H1 (cell line): ENCODE measurements at regions not wholly inside any gene's neighbourhood (a gene's known extent, or its start where the extent isn't known, plus 50 kb on each side); places are given as distances from the start of the nearest gene placed in this dataset.

Source experiments
- CTCF ChIA-PET: fragments of 300-600 bp; sonication (Branson Sonifier 250); formaldehyde crosslinking; loops from one replicate; lab custom pipeline; 2021; ENCODE audit not compliant: partially characterized antibody; lab: Charles Lee
- POLR2A ChIA-PET: fragments of 300-600 bp; sonication (Branson Sonifier 250); formaldehyde crosslinking; loops from one replicate; lab custom pipeline; 2021; ENCODE audit warnings: inconsistent platforms; ENCODE audit not compliant: partially characterized antibody; lab: Charles Lee
- DNase-seq, 2 experiments: peaks; one replicate each; pipeline versions ENCODE4 v3.0.0 to v3.0.0-alpha.2; 2010 to 2022; ENCODE audit warnings: low spot score in 2 of 2, low read depth in 1 of 2, mixed read lengths in 1 of 2
- FAIRE-seq: peaks from 2 replicates; lab custom pipeline; 2011; peaks lifted over from hg19 to GRCh38; lab: Jason Lieb, UNC
- H2AFZ ChIP-seq: 2 replicates; pipeline ENCODE4 v1.8.1; 2012; ENCODE audit warnings: low read length, inconsistent platforms
- H2AK5ac ChIP-seq: 2 replicates; pipeline ENCODE4 v1.6.1; 2013; ENCODE audit warnings: low read depth, low read length
- H2BK120ac ChIP-seq: replicated peaks from 2 replicates; pipeline ENCODE3; 2013; ENCODE audit warnings: low read depth, low read length, inconsistent platforms
- H2BK12ac ChIP-seq: 2 replicates; pipeline ENCODE4 v1.6.1; 2013; ENCODE audit warnings: low read depth, low read length
- H2BK15ac ChIP-seq: 2 replicates; pipeline ENCODE4 v1.6.1; 2013; ENCODE audit warnings: low read length
- H2BK20ac ChIP-seq: 2 replicates; pipeline ENCODE4 v1.6.1; 2013; ENCODE audit warnings: low read length
- H2BK5ac ChIP-seq: 2 replicates; pipeline ENCODE4 v1.6.1; 2013; ENCODE audit warnings: low read depth, low read length
- H3K14ac ChIP-seq: 2 replicates; pipeline ENCODE4 v1.6.1; 2013; ENCODE audit warnings: inconsistent platforms; ENCODE audit not compliant: insufficient read length
- H3K18ac ChIP-seq: 2 replicates; pipeline ENCODE4 v1.6.1; 2013; ENCODE audit warnings: low read length; ENCODE audit errors: extremely low read depth
- H3K23ac ChIP-seq: 2 replicates; pipeline ENCODE4 v1.6.1; 2013; ENCODE audit warnings: inconsistent platforms; ENCODE audit not compliant: insufficient read length
- H3K23me2 ChIP-seq: 2 replicates; pipeline ENCODE4 v1.6.1; 2013; ENCODE audit warnings: low read depth, low read length
- H3K27ac ChIP-seq: 2 replicates; pipeline ENCODE4 v1.6.1; 2011; ENCODE audit warnings: low read depth, low read length, inconsistent platforms
- H3K27me3 ChIP-seq, 4 experiments: replicated peaks in 1 of 4; 1 replicate in 1 of 4; 2 replicates in 3 of 4; pipeline versions ENCODE4 v1.6.1 to v1.8.1; 2011 to 2013; ENCODE audit warnings: low read length in 3 of 4, mild to moderate bottlenecking in 3 of 4, inconsistent platforms in 2 of 4, mixed read lengths in 2 of 4, moderate library complexity in 1 of 4; ENCODE audit not compliant: control insufficient read depth in 3 of 4, insufficient read depth in 3 of 4; ENCODE audit errors: extremely low read depth in 1 of 4
- H3K36me3 ChIP-seq, 4 experiments: 2 replicates each; pipeline versions ENCODE4 v1.6.1 to v1.8.1; 2011 to 2013; ENCODE audit warnings: mild to moderate bottlenecking in 4 of 4, low read length in 3 of 4, moderate library complexity in 2 of 4, control low read depth in 1 of 4, inconsistent platforms in 1 of 4; ENCODE audit not compliant: insufficient read depth in 4 of 4, control insufficient read depth in 2 of 4
- H3K4ac ChIP-seq: replicated peaks from 2 replicates; pipeline ENCODE3; 2013; ENCODE audit warnings: low read length, low read depth, mixed read lengths, inconsistent platforms; ENCODE audit not compliant: insufficient read length
- H3K4me1 ChIP-seq, 4 experiments: replicated peaks in 1 of 4; 1 replicate in 1 of 4; 2 replicates in 3 of 4; pipeline versions ENCODE4 v1.6.1 to v1.8.1; 2011 to 2013; ENCODE audit warnings: low read length in 3 of 4, inconsistent platforms in 2 of 4, mixed read lengths in 1 of 4; ENCODE audit not compliant: insufficient read depth in 4 of 4, control insufficient read depth in 3 of 4
- H3K4me2 ChIP-seq, 2 experiments: 2 replicates each; pipeline versions ENCODE4 v1.6.1 to v1.8.1; 2011 to 2013; ENCODE audit warnings: low read depth in 2 of 2, low read length in 2 of 2, control low read depth in 1 of 2, inconsistent platforms in 1 of 2, mild to moderate bottlenecking in 1 of 2; ENCODE audit not compliant: insufficient read depth in 1 of 2
- H3K4me3 ChIP-seq, 4 experiments: fragments of 200-600, 300-600 bp in 1 of 4; sonication (generic), shearing (Covaris generic), sonication (Bioruptor Twin) in 1 of 4; 2 replicates each; pipeline versions ENCODE4 v1.5.1 to v1.8.1; 2011 to 2016; ENCODE audit warnings: low read length in 4 of 4, low read depth in 3 of 4, control low read depth in 2 of 4, inconsistent platforms in 2 of 4, mild to moderate bottlenecking in 2 of 4, mixed read lengths in 1 of 4, moderate library complexity in 1 of 4; ENCODE audit not compliant: insufficient read depth in 2 of 4; ENCODE audit errors: extremely low read depth in 1 of 4
- H3K56ac ChIP-seq: replicated peaks from 2 replicates; pipeline ENCODE3; 2013; ENCODE audit warnings: low read depth, mild to moderate bottlenecking, mixed read lengths, low read length, inconsistent platforms; ENCODE audit not compliant: insufficient read length
- H3K79me1 ChIP-seq: 2 replicates; pipeline ENCODE4 v1.6.1; 2013; ENCODE audit warnings: low read depth, low read length, control low read depth
- H3K79me2 ChIP-seq, 2 experiments: 2 replicates each; pipeline versions ENCODE4 v1.6.1 to v1.8.1; 2012 to 2013; ENCODE audit warnings: low read length in 2 of 2, mild to moderate bottlenecking in 2 of 2, inconsistent platforms in 1 of 2; ENCODE audit not compliant: insufficient read depth in 2 of 2, control insufficient read depth in 1 of 2
- H3K9ac ChIP-seq, 4 experiments: replicated peaks in 1 of 4; 1 replicate in 1 of 4; 2 replicates in 3 of 4; pipeline versions ENCODE4 v1.6.1 to v1.8.1; 2011 to 2013; ENCODE audit warnings: low read depth in 3 of 4, low read length in 3 of 4, control low read depth in 2 of 4, mild to moderate bottlenecking in 2 of 4, moderate library complexity in 2 of 4, inconsistent platforms in 1 of 4; ENCODE audit errors: extremely low read depth in 1 of 4
- H3K9me3 ChIP-seq, 2 experiments: 2 replicates each; pipeline versions ENCODE4 v1.6.1 to v1.8.1; 2012 to 2013; ENCODE audit warnings: mild to moderate bottlenecking in 2 of 2, moderate library complexity in 2 of 2, control low read depth in 1 of 2, inconsistent platforms in 1 of 2, low read depth in 1 of 2, low read length in 1 of 2, mixed read lengths in 1 of 2; ENCODE audit not compliant: insufficient read depth in 2 of 2
- H4K20me1 ChIP-seq, 2 experiments: replicated peaks in 1 of 2; 2 replicates each; pipeline versions ENCODE3 to v1.8.1; 2011 to 2013; ENCODE audit warnings: inconsistent platforms in 2 of 2, low read length in 2 of 2, mild to moderate bottlenecking in 1 of 2; ENCODE audit not compliant: insufficient read depth in 2 of 2, control insufficient read depth in 1 of 2
- H4K5ac ChIP-seq: 2 replicates; pipeline ENCODE4 v1.6.1; 2013; ENCODE audit warnings: low read length, low read depth, mixed read lengths, inconsistent platforms; ENCODE audit not compliant: insufficient read length
- H4K8ac ChIP-seq: 2 replicates; pipeline ENCODE4 v1.8.0; 2013; ENCODE audit warnings: mild to moderate bottlenecking, moderate library complexity, low read length, inconsistent platforms; ENCODE audit not compliant: insufficient read depth; ENCODE audit errors: extremely low read depth
- H4K91ac ChIP-seq: replicated peaks from 2 replicates; pipeline ENCODE3; 2013; ENCODE audit warnings: low read length, mixed read lengths, inconsistent platforms; ENCODE audit not compliant: insufficient read length
- ASH2L ChIP-seq: fragments of 200-600, 300-600 bp; sonication (generic); IDR thresholded peaks from one replicate; pipeline ENCODE4 v1.7.1; 2017; ENCODE audit warnings: low read length
- BCL11A ChIP-seq, 2 experiments: IDR thresholded peaks; one replicate each; pipeline ENCODE4 v1.6.1; 2011; ENCODE audit warnings: low read depth in 2 of 2, low read length in 2 of 2, mild to moderate bottlenecking in 2 of 2
- CBX5 ChIP-seq: fragments of 300-800, 300-1000 bp; sonication (generic); IDR thresholded peaks from 2 replicates; pipeline ENCODE4 v1.7.1; 2016; ENCODE audit warnings: antibody characterized with exemption, low read length, low read depth
- CBX8 ChIP-seq: fragments of 300-800, 300-1000 bp; sonication (generic); IDR thresholded peaks from 2 replicates; pipeline ENCODE4 v1.7.1; 2016; ENCODE audit warnings: low read depth, low read length, borderline replicate concordance
- CREB1 ChIP-seq: IDR thresholded peaks from 2 replicates; pipeline ENCODE4 v1.6.1; 2012; ENCODE audit warnings: inconsistent platforms
- EP300 ChIP-seq, 2 experiments: IDR thresholded peaks; 1 replicate in 1 of 2; 2 replicates in 1 of 2; pipeline ENCODE4 v1.6.1; 2011 to 2012; ENCODE audit warnings: low read depth in 2 of 2, low read length in 2 of 2, mild to moderate bottlenecking in 2 of 2, borderline replicate concordance in 1 of 2, inconsistent platforms in 1 of 2, moderate library complexity in 1 of 2
- FOSL1 ChIP-seq: IDR thresholded peaks from 2 replicates; pipeline ENCODE4 v1.6.1; 2011; ENCODE audit warnings: mild to moderate bottlenecking, low read depth, low read length, moderate library complexity; ENCODE audit not compliant: insufficient read depth
- GABPA ChIP-seq: IDR thresholded peaks from 2 replicates; pipeline ENCODE4 v1.6.1; 2011; ENCODE audit warnings: mild to moderate bottlenecking, low read length, moderate library complexity, borderline replicate concordance; ENCODE audit not compliant: insufficient read depth
- JUN ChIP-seq: IDR thresholded peaks from 2 replicates; pipeline ENCODE4 v1.6.1; 2011; ENCODE audit warnings: low read depth, mild to moderate bottlenecking, improper control_type of control experiment, low read length
- KDM1A ChIP-seq: fragments of 200-600, 300-600 bp; sonication (generic); IDR thresholded peaks from 2 replicates; pipeline ENCODE4 v1.7.1; 2016; ENCODE audit warnings: mild to moderate bottlenecking, low read length, borderline replicate concordance
- RFX5 ChIP-seq: IDR thresholded peaks from 2 replicates; pipeline ENCODE4 v1.6.1; 2011; ENCODE audit warnings: low read depth, low read length, improper control_type of control experiment, borderline replicate concordance
- SIN3A ChIP-seq, 2 experiments: IDR thresholded peaks in 1 of 2; conservative IDR thresholded peaks in 1 of 2; 2 replicates each; pipeline ENCODE4 v1.6.1; 2011 to 2012; ENCODE audit warnings: low read length in 2 of 2, improper control_type of control experiment in 1 of 2, low read depth in 1 of 2, mild to moderate bottlenecking in 1 of 2
- SIX5 ChIP-seq: IDR thresholded peaks from 2 replicates; pipeline ENCODE4 v1.6.1; 2011; ENCODE audit warnings: mild to moderate bottlenecking, low read depth, low read length
- SP4 ChIP-seq: IDR thresholded peaks from 2 replicates; pipeline ENCODE4 v1.6.1; 2012; ENCODE audit warnings: low read length, inconsistent platforms
- SRF ChIP-seq: IDR thresholded peaks from 2 replicates; pipeline ENCODE4 v1.6.1; 2011; ENCODE audit warnings: mild to moderate bottlenecking, low read depth, low read length, moderate library complexity
- SUZ12 ChIP-seq: fragments of 200-600 bp; sonication (generic); IDR thresholded peaks from 2 replicates; pipeline ENCODE4 v1.6.1; 2012; ENCODE audit warnings: mild to moderate bottlenecking, inconsistent platforms, low read length, moderate library complexity, mixed read lengths
- TAF1 ChIP-seq: IDR thresholded peaks from 2 replicates; pipeline ENCODE4 v1.6.1; 2011; ENCODE audit warnings: mild to moderate bottlenecking, low read depth, low read length

DNA sequence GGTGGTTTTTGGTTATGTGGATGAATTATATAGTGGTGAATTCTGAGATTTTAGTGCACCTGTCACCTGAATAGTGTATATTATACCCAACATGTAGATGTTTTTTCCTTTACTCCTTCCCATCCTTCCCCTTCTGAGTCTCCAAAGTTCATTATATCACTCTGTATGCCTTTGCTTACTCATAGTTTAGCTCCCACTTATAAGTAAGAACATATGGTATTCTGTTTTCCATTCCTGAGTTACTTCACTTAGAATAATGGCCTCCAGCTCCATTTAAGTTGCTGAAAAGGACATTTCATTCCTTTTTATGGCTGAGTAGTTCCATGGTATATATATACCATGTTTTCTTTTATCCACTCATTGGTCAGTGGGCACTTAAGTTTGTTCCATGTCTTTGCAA is 161.6 kb upstream of the CD180 start:
- Histone ChIP-seq H2BK20ac (no peak overlapping the region), H3K9me3 (no peaks in the 10 kb centered on the region), H2AFZ (no peak overlapping the region), H2BK120ac (no peak overlapping the region), H3K4me2 (no peak overlapping the region), H3K14ac (no peak overlapping the region), H3K36me3 (no peaks in the 10 kb centered on the region), H3K23ac (no peak overlapping the region), H3K27ac (no peak overlapping the region), H2BK15ac (no peak overlapping the region), H3K79me1 (no peaks in the 10 kb centered on the region), H4K8ac (no peak overlapping the region), H3K4me3 (no peak overlapping the region), H4K20me1 (no peaks in the 10 kb centered on the region), H3K27me3 (no peaks in the 10 kb centered on the region), H2AK5ac (no peak overlapping the region), H4K5ac (no peak overlapping the region), H3K18ac (no peak overlapping the region), H3K9ac (no peak overlapping the region), H3K4ac (no peak overlapping the region), H2BK5ac (no peak overlapping the region), H3K23me2 (no peaks in the 10 kb centered on the region; the same call in 1 of the 2 replicates), H4K91ac (no peak overlapping the region), H3K79me2 (no peaks in the 10 kb centered on the region), H3K56ac (no peak overlapping the region), H2BK12ac (no peak overlapping the region), H3K4me1 (peaks cover 0 to 5% (median under 1%) of the 10 kb centered on the region in 4 experiments; a peak in 4 of 7 replicates)
- DNase-seq (no peak), FAIRE-seq (no peak)
- CTCF ChIA-PET = interaction anchor here (1.3 kb wide), 1 partner anchor 16 kb away, joined by 3 read pairs; no protein-coding TSS in a partner anchor
- POLR2A ChIA-PET = no interaction called here
- no peak for TF ChIP-seq RFX5
- no peak for TF ChIP-seq CBX5
- TF ChIP-seq SIX5 = no peak
- no peak for TF ChIP-seq SRF
- TF ChIP-seq CREB1 = no peak
- TF ChIP-seq ASH2L = no peak
- TF ChIP-seq SUZ12 = no peak
- TF ChIP-seq CBX8 = no peak
- TF ChIP-seq SIN3A (conservative IDR thresholded peaks at IDR 0.05 in 1 of 2, IDR thresholded peaks at IDR 0.05 in 1 of 2; ENCODE audit: low read depth in 1 of 2, low read length in 2 of 2) = no peak
- TF ChIP-seq GABPA = no peak
- TF ChIP-seq KDM1A = no peak
- no peak for TF ChIP-seq EP300 (IDR thresholded peaks at IDR 0.05; ENCODE audit: borderline replicate concordance in 1 of 2, low read depth in 2 of 2, low read length in 2 of 2)
- no peak for TF ChIP-seq BCL11A (IDR thresholded peaks at IDR 0.05; ENCODE audit: low read depth in 2 of 2, low read length in 2 of 2)
- TF ChIP-seq TAF1 = no peak
- TF ChIP-seq JUN = no peak
- no peak for TF ChIP-seq SP4
- no peak for TF ChIP-seq FOSL1
